Keratinocyte (primary cell): ENCODE measurements at regions not wholly inside any gene's neighbourhood (a gene's known extent, or its start where the extent isn't known, plus 50 kb on each side); places are given as distances from the start of the nearest gene placed in this dataset.

Source experiments
- DNase-seq: peaks from one replicate; pipeline ENCODE4 v3.0.0-alpha.2; 2011; ENCODE audit warnings: low read depth, missing footprints, low spot score
- FAIRE-seq: peaks from 2 replicates; lab custom pipeline; 2011; peaks lifted over from hg19 to GRCh38; lab: Jason Lieb, UNC
- H2AFZ ChIP-seq: 2 replicates; pipeline ENCODE4 v1.6.0; 2012; ENCODE audit warnings: low read length, control low read depth, inconsistent platforms; ENCODE audit not compliant: control insufficient read depth
- H3K27ac ChIP-seq: 2 replicates; pipeline ENCODE4 v1.5.1; 2011; ENCODE audit warnings: low read length; ENCODE audit not compliant: control insufficient read depth, insufficient read depth
- H3K27me3 ChIP-seq: 3 replicates; pipeline ENCODE4 v1.6.0; 2011; ENCODE audit warnings: low read length; ENCODE audit not compliant: control insufficient read depth, insufficient read depth; ENCODE audit errors: extremely low read depth
- H3K36me3 ChIP-seq, 2 experiments: 2 replicates in 1 of 2; 3 replicates in 1 of 2; pipeline ENCODE4 v1.5.1; 2011; ENCODE audit warnings: low read length in 2 of 2, mild to moderate bottlenecking in 1 of 2; ENCODE audit not compliant: control insufficient read depth in 2 of 2, insufficient read depth in 2 of 2; ENCODE audit errors: extremely low read depth in 1 of 2
- H3K4me1 ChIP-seq: 3 replicates; pipeline ENCODE4 v1.5.1; 2011; ENCODE audit warnings: low read length; ENCODE audit not compliant: control insufficient read depth, insufficient read depth; ENCODE audit errors: extremely low read depth
- H3K4me2 ChIP-seq: 3 replicates; pipeline ENCODE4 v1.6.0; 2011; ENCODE audit warnings: low read depth, low read length; ENCODE audit not compliant: control insufficient read depth, insufficient read depth; ENCODE audit errors: extremely low read depth
- H3K4me3 ChIP-seq, 3 experiments: fragments of 200-600 bp in 1 of 3; sonication (generic) in 1 of 3; 2 replicates in 2 of 3; 3 replicates in 1 of 3; pipeline ENCODE4 v1.5.1; 2011 to 2016; ENCODE audit warnings: low read length in 3 of 3, mild to moderate bottlenecking in 3 of 3, control low read depth in 2 of 3, inconsistent platforms in 1 of 3, low read depth in 1 of 3, mixed read lengths in 1 of 3, mixed run types in 1 of 3, moderate library complexity in 1 of 3; ENCODE audit not compliant: control insufficient read depth in 2 of 3, insufficient read depth in 2 of 3; ENCODE audit errors: extremely low read depth in 1 of 3
- H3K79me2 ChIP-seq: 2 replicates; pipeline ENCODE4 v1.6.0; 2012; ENCODE audit warnings: low read length; ENCODE audit not compliant: control insufficient read depth, insufficient read depth
- H3K9ac ChIP-seq: 3 replicates; pipeline ENCODE4 v1.6.0; 2011; ENCODE audit warnings: low read length; ENCODE audit not compliant: control insufficient read depth, insufficient read depth; ENCODE audit errors: extremely low read depth
- H3K9me1 ChIP-seq: 3 replicates; pipeline ENCODE4 v1.6.0; 2011; ENCODE audit warnings: low read length; ENCODE audit not compliant: control insufficient read depth, insufficient read depth; ENCODE audit errors: extremely low read depth
- H3K9me3 ChIP-seq: 2 replicates; pipeline ENCODE4 v1.5.1; 2012; ENCODE audit warnings: low read depth, low read length; ENCODE audit not compliant: control insufficient read depth
- H4K20me1 ChIP-seq: 3 replicates; pipeline ENCODE4 v1.6.0; 2011; ENCODE audit warnings: low read length; ENCODE audit not compliant: control insufficient read depth, insufficient read depth; ENCODE audit errors: extremely low read depth
- CTCF ChIP-seq, 3 experiments: IDR thresholded peaks in 1 of 3; conservative IDR thresholded peaks in 1 of 3; optimal IDR thresholded peaks in 1 of 3; 2 replicates in 2 of 3; 3 replicates in 1 of 3; pipeline versions ENCODE3 to v1.5.1; 2011; ENCODE audit warnings: low read length in 3 of 3, mild to moderate bottlenecking in 3 of 3, moderate library complexity in 2 of 3, control low read depth in 1 of 3, inconsistent platforms in 1 of 3; ENCODE audit not compliant: insufficient read depth in 2 of 3; ENCODE audit errors: extremely low read depth in 1 of 3
- EZH2 ChIP-seq: IDR thresholded peaks from one replicate; pipeline ENCODE4 v1.6.1; 2012; ENCODE audit warnings: inconsistent platforms, mild to moderate bottlenecking, low read length, moderate library complexity
- dilution Hi-C: fragments of 300-500 bp; cut with MboI; formaldehyde crosslinking; loops from one replicate; pipeline ENCODE4 v1.7.0; 2020; ENCODE audit warnings: low sequenced_read_pairs; ENCODE audit not compliant: extremely low pct_ligation_motif_present

- no peak for FAIRE-seq
- no peaks in the 10 kb centered on the region for H3K9me3 ChIP-seq
Observed at GRCh38 chr21:18908641-18909040, 505.1 kb upstream of the TMPRSS15 start.

GRCh38 chr21:18913914-18914313 lies 510.3 kb upstream of the TMPRSS15 start:
- no peak for TF ChIP-seq CTCF (optimal IDR thresholded peaks at IDR 0.05 in 1 of 3, IDR thresholded peaks at IDR 0.05 in 1 of 3, conservative IDR thresholded peaks at IDR 0.05 in 1 of 3; ENCODE audit: extremely low read depth in 1 of 3, insufficient read depth in 2 of 3, low read length in 3 of 3)
- TF ChIP-seq EZH2: no peak
- Histone ChIP-seq H3K9me1 (no peaks in the 10 kb centered on the region), H3K9me3 (peaks cover 2% of the 10 kb centered on the region), H3K27me3 (no peaks in the 10 kb centered on the region), H3K4me1 (no peaks in the 10 kb centered on the region), H2AFZ (no peak overlapping the region), H3K9ac (no peak overlapping the region), H3K27ac (no peak overlapping the region), H3K4me3 (no peak overlapping the region), H3K79me2 (no peaks in the 10 kb centered on the region), H3K4me2 (no peak overlapping the region), H3K36me3 (no peaks in the 10 kb centered on the region), H4K20me1 (no peaks in the 10 kb centered on the region)
- DNase-seq: no peak
- dilution Hi-C loops: no loop called here
- no peak for FAIRE-seq

More at GRCh38 chr21:18908641-18909040, 505.1 kb upstream of the TMPRSS15 start:
- Histone ChIP-seq H2AFZ (no peak overlapping the region), H3K27ac (no peak overlapping the region), H3K9ac (no peak overlapping the region), H3K27me3 (no peaks in the 10 kb centered on the region), H3K4me3 (no peak overlapping the region), H4K20me1 (no peaks in the 10 kb centered on the region), H3K79me2 (no peaks in the 10 kb centered on the region), H3K36me3 (no peaks in the 10 kb centered on the region), H3K9me1 (no peaks in the 10 kb centered on the region), H3K4me1 (no peaks in the 10 kb centered on the region), H3K4me2 (no peak overlapping the region)
- dilution Hi-C loops: no loop called here
- TF ChIP-seq CTCF (optimal IDR thresholded peaks at IDR 0.05 in 1 of 3, IDR thresholded peaks at IDR 0.05 in 1 of 3, conservative IDR thresholded peaks at IDR 0.05 in 1 of 3; ENCODE audit: extremely low read depth in 1 of 3, insufficient read depth in 2 of 3, low read length in 3 of 3): no peak
- TF ChIP-seq EZH2: no peak
- no peak for DNase-seq
